GM12878 (cell line): ENCODE measurements at regions not wholly inside any gene's neighbourhood (a gene's known extent, or its start where the extent isn't known, plus 50 kb on each side); places are given as distances from the start of the nearest gene placed in this dataset.

Experiments used
- ATAC-seq: fragments of 200-7000 bp; cut with Tn5 transposase; 3 replicates; pipeline ENCODE4 v1.9.1; 2020; ENCODE audit warnings: mild to moderate bottlenecking, moderate library complexity
- BruUV-seq: library from RNA; stranded (reverse); fragments of 400-500 nt; replicated peaks from 2 replicates; lab custom pipeline; 2021; lab: Mats Ljungman, UMichigan
- CTCF ChIA-PET: fragments of 300-600 bp; sonication (Branson Sonifier 250); formaldehyde crosslinking; extraction: SDS; loops from one replicate; lab custom pipeline; 2021; ENCODE audit warnings: inconsistent platforms; lab: Yijun Ruan, JAX
- POLR2A ChIA-PET: fragments of 350-600 bp; formaldehyde crosslinking; extraction: SDS; loops from one replicate; lab custom pipeline; 2021; ENCODE audit warnings: inconsistent platforms; lab: Charles Lee
- RAD21 ChIA-PET: fragments of 300-600 bp; sonication (Branson Sonifier 250); formaldehyde crosslinking; loops from one replicate; lab custom pipeline; 2023; ENCODE audit warnings: antibody characterized with exemption; ENCODE audit not compliant: unreplicated experiment; lab: Charles Lee
- SMC1A ChIA-PET: fragments of 300-600 bp; sonication (Branson Sonifier 250); formaldehyde crosslinking; loops from one replicate; lab custom pipeline; 2023; ENCODE audit not compliant: unreplicated experiment, uncharacterized antibody; lab: Charles Lee
- DNase-seq: peaks from one replicate; pipeline ENCODE4 v3.0.0-alpha.2; 2011; ENCODE audit warnings: low read depth, low spot score
- FAIRE-seq: peaks from 3 replicates; lab custom pipeline; 2011; peaks lifted over from hg19 to GRCh38; lab: Jason Lieb, UNC
- H2AFZ ChIP-seq: 2 replicates; pipeline ENCODE4 v1.6.0; 2011; ENCODE audit warnings: low read depth, low read length, control low read depth; ENCODE audit not compliant: control insufficient read depth
- H3K27ac ChIP-seq: 2 replicates; pipeline ENCODE4 v1.5.1; 2011; ENCODE audit warnings: control low read depth; ENCODE audit not compliant: control insufficient read depth, insufficient read depth
- H3K27me3 ChIP-seq, 2 experiments: replicated peaks in 1 of 2; 2 replicates each; pipeline versions ENCODE4 v1.6.0 to v1.6.1; 2011; ENCODE audit warnings: low read length in 1 of 2; ENCODE audit not compliant: control insufficient read depth in 2 of 2, insufficient read depth in 2 of 2
- H3K36me3 ChIP-seq, 2 experiments: 2 replicates each; pipeline ENCODE4 v1.5.1; 2011; ENCODE audit warnings: low read length in 1 of 2; ENCODE audit not compliant: control insufficient read depth in 2 of 2, insufficient read depth in 2 of 2
- H3K4me1 ChIP-seq: 2 replicates; pipeline ENCODE4 v1.6.1; 2011; ENCODE audit warnings: mild to moderate bottlenecking, low read length, moderate library complexity, mixed read lengths; ENCODE audit not compliant: control insufficient read depth, insufficient read depth
- H3K4me2 ChIP-seq: 2 replicates; pipeline ENCODE4 v1.6.0; 2011; ENCODE audit warnings: control low read depth; ENCODE audit not compliant: control insufficient read depth, insufficient read depth
- H3K4me3 ChIP-seq: fragments of 200-600 bp; sonication (generic); 2 replicates; pipeline ENCODE4 v1.5.1; 2016
- H3K79me2 ChIP-seq: 2 replicates; pipeline ENCODE4 v1.6.0; 2011; ENCODE audit warnings: low read length; ENCODE audit not compliant: control insufficient read depth, insufficient read depth
- H3K9ac ChIP-seq: 2 replicates; pipeline ENCODE4 v1.8.0; 2011; ENCODE audit warnings: low read length, control low read depth, mixed read lengths; ENCODE audit not compliant: control insufficient read depth, insufficient read depth
- H3K9me3 ChIP-seq: replicated peaks from 3 replicates; pipeline ENCODE4 v1.5.1; 2011; ENCODE audit warnings: mild to moderate bottlenecking, low read length; ENCODE audit not compliant: control insufficient read depth, insufficient read depth
- H4K20me1 ChIP-seq: 2 replicates; pipeline ENCODE4 v1.6.0; 2011; ENCODE audit not compliant: control insufficient read depth, insufficient read depth
- HCFC1 ChIP-seq: fragments of 150-350 bp; IDR thresholded peaks from 2 replicates; pipeline ENCODE4 v1.6.1; 2014; ENCODE audit warnings: low read length
- KDM1A ChIP-seq: fragments of 200-600 bp; sonication (generic); IDR thresholded peaks from 2 replicates; pipeline ENCODE4 v1.6.1; 2016; ENCODE audit warnings: borderline replicate concordance
- LARP7 ChIP-seq: fragments of 450-650 bp; IDR thresholded peaks from 2 replicates; pipeline ENCODE4 v1.6.1; 2017; ENCODE audit warnings: mild to moderate bottlenecking
- PAX8 ChIP-seq: fragments of 450-650 bp; IDR thresholded peaks from 2 replicates; pipeline ENCODE4 v1.6.1; 2017; ENCODE audit warnings: mild to moderate bottlenecking, moderate library complexity
- POLR2AphosphoS5 ChIP-seq: IDR thresholded peaks from 2 replicates; pipeline ENCODE4 v1.6.1; 2011; ENCODE audit warnings: mild to moderate bottlenecking, low read length, inconsistent platforms
- SREBF2 ChIP-seq: IDR thresholded peaks from 2 replicates; pipeline ENCODE4 v1.6.1; 2012; ENCODE audit warnings: mild to moderate bottlenecking, low read length
- TCF7 ChIP-seq: IDR thresholded peaks from 2 replicates; pipeline ENCODE4 v1.6.1; 2014; ENCODE audit warnings: antibody characterized with exemption, borderline replicate concordance
- ZNF687 ChIP-seq: fragments of 450-650 bp; IDR thresholded peaks from 2 replicates; pipeline ENCODE4 v1.6.1; 2017; ENCODE audit warnings: mild to moderate bottlenecking, moderate library complexity
- WGBS: methylation state at CpG from one replicate; pipeline ENCODE4 v1.1.6; 2016; ENCODE audit warnings: low lambda C conversion rate; ENCODE audit not compliant: insufficient replicate concordance, insufficient coverage; ENCODE audit errors: missing lambda C conversion rate; 5-methylcytosine and 5-hydroxymethylcytosine counted together
- in situ Hi-C: fragments of 300-500 bp; cut with MboI; formaldehyde crosslinking; loops from 9 replicates; pipeline ENCODE4 v1.14.3; 2018; ENCODE audit warnings: mixed read lengths
- intact Hi-C: fragments of 100-400 bp; cut with micrococcal nuclease; formaldehyde crosslinking; loops from one replicate; pipeline ENCODE4 v1.14.2; 2022; ENCODE audit not compliant: unreplicated experiment
- TF ChIP-seq, protein P1 (sequence below): fragments of 450-650 bp; IDR thresholded peaks from 2 replicates; pipeline ENCODE4 v1.6.1; 2017; ENCODE audit warnings: mild to moderate bottlenecking, moderate library complexity
- TF ChIP-seq, protein P2 (sequence below): IDR thresholded peaks from 2 replicates; pipeline ENCODE4 v1.6.1; 2011; ENCODE audit warnings: low read depth, mild to moderate bottlenecking, low read length, moderate library complexity, borderline replicate concordance; ENCODE audit errors: extremely low read depth
- TF ChIP-seq, protein P3 (sequence below): IDR thresholded peaks from 2 replicates; pipeline ENCODE4 v1.6.1; 2012; ENCODE audit warnings: mild to moderate bottlenecking, low read depth, low read length

- Histone ChIP-seq H3K27me3 (peaks cover 2 to 7% of the 10 kb centered on the region in 2 experiments), H3K9ac (no peak overlapping the region), H3K36me3 (no peaks in the 10 kb centered on the region), H2AFZ (no peak overlapping the region), H3K9me3 (no peaks in the 10 kb centered on the region), H3K79me2 (no peaks in the 10 kb centered on the region), H3K4me2 (no peak overlapping the region), H3K4me1 (no peaks in the 10 kb centered on the region), H3K27ac (no peak overlapping the region), H3K4me3 (no peak overlapping the region), H4K20me1 (no peaks in the 10 kb centered on the region)
- CTCF ChIA-PET: no interaction called here
- no TSS peak for BruUV-seq
- in situ Hi-C loops (loop anchor here (25.0 kb wide), 1 partner anchor 619 kb away; no protein-coding TSS in a partner anchor), intact Hi-C loops (no loop called here)
- RAD21 ChIA-PET: no interaction called here
- ATAC-seq (no peak), FAIRE-seq (no peak), DNase-seq (no peak)
- SMC1A ChIA-PET: no interaction called here
- POLR2A ChIA-PET: no interaction called here
- WGBS: 28% methylated on average over 4 of the region's 4 CpGs
- TF ChIP-seq KDM1A (no peak), PAX8 (no peak), HCFC1 (no peak), SREBF2 (no peak), TCF7 (no peak), LARP7 (no peak), POLR2AphosphoS5 (no peak), ZNF687 (no peak)
- TF ChIP-seq, protein P1, sequence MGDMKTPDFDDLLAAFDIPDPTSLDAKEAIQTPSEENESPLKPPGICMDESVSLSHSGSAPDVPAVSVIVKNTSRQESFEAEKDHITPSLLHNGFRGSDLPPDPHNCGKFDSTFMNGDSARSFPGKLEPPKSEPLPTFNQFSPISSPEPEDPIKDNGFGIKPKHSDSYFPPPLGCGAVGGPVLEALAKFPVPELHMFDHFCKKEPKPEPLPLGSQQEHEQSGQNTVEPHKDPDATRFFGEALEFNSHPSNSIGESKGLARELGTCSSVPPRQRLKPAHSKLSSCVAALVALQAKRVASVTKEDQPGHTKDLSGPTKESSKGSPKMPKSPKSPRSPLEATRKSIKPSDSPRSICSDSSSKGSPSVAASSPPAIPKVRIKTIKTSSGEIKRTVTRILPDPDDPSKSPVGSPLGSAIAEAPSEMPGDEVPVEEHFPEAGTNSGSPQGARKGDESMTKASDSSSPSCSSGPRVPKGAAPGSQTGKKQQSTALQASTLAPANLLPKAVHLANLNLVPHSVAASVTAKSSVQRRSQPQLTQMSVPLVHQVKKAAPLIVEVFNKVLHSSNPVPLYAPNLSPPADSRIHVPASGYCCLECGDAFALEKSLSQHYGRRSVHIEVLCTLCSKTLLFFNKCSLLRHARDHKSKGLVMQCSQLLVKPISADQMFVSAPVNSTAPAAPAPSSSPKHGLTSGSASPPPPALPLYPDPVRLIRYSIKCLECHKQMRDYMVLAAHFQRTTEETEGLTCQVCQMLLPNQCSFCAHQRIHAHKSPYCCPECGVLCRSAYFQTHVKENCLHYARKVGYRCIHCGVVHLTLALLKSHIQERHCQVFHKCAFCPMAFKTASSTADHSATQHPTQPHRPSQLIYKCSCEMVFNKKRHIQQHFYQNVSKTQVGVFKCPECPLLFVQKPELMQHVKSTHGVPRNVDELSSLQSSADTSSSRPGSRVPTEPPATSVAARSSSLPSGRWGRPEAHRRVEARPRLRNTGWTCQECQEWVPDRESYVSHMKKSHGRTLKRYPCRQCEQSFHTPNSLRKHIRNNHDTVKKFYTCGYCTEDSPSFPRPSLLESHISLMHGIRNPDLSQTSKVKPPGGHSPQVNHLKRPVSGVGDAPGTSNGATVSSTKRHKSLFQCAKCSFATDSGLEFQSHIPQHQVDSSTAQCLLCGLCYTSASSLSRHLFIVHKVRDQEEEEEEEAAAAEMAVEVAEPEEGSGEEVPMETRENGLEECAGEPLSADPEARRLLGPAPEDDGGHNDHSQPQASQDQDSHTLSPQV: no peak
- TF ChIP-seq, protein P2, sequence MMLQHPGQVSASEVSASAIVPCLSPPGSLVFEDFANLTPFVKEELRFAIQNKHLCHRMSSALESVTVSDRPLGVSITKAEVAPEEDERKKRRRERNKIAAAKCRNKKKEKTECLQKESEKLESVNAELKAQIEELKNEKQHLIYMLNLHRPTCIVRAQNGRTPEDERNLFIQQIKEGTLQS: no peak
- TF ChIP-seq, protein P3, sequence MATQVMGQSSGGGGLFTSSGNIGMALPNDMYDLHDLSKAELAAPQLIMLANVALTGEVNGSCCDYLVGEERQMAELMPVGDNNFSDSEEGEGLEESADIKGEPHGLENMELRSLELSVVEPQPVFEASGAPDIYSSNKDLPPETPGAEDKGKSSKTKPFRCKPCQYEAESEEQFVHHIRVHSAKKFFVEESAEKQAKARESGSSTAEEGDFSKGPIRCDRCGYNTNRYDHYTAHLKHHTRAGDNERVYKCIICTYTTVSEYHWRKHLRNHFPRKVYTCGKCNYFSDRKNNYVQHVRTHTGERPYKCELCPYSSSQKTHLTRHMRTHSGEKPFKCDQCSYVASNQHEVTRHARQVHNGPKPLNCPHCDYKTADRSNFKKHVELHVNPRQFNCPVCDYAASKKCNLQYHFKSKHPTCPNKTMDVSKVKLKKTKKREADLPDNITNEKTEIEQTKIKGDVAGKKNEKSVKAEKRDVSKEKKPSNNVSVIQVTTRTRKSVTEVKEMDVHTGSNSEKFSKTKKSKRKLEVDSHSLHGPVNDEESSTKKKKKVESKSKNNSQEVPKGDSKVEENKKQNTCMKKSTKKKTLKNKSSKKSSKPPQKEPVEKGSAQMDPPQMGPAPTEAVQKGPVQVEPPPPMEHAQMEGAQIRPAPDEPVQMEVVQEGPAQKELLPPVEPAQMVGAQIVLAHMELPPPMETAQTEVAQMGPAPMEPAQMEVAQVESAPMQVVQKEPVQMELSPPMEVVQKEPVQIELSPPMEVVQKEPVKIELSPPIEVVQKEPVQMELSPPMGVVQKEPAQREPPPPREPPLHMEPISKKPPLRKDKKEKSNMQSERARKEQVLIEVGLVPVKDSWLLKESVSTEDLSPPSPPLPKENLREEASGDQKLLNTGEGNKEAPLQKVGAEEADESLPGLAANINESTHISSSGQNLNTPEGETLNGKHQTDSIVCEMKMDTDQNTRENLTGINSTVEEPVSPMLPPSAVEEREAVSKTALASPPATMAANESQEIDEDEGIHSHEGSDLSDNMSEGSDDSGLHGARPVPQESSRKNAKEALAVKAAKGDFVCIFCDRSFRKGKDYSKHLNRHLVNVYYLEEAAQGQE: no peak
Observed at GRCh38 chr5:113693701-113694100, 180.2 kb downstream of the YTHDC2 start.
